Pancreas (tissue), 10 donors: ENCODE measurements at regions not wholly inside any gene's neighbourhood (a gene's known extent, or its start where the extent isn't known, plus 50 kb on each side); places are given as distances from the start of the nearest gene placed in this dataset.

Source experiments
- ATAC-seq, 4 donors: fragments of 200-7000 bp; cut with Tn5 transposase; one replicate each; pipeline versions ENCODE4 v1.8.0 to v1.9.1; 2020; ENCODE audit warnings: mild to moderate bottlenecking in 4 of 4, moderate library complexity in 4 of 4
- DNase-seq, 6 donors: peaks; one replicate each; pipeline ENCODE4 v3.0.0-alpha.2; 2020
- FAIRE-seq: peaks from 2 replicates; lab custom pipeline; 2012; peaks lifted over from hg19 to GRCh38; lab: Jason Lieb, UNC
- H3K27ac ChIP-seq, 4 donors: fragments of 200-600 bp; sonication (generic); 1 replicate in 3 of 4; 2 replicates in 1 of 4; pipeline versions ENCODE4 v1.5.0 to v1.8.0; 2020
- H3K27me3 ChIP-seq, 4 donors: fragments of 200-600 bp; one replicate each; pipeline ENCODE4 v1.8.0; 2021
- H3K36me3 ChIP-seq, 3 donors: fragments of 200-600 bp; sonication (generic) in 1 of 3; one replicate each; pipeline versions ENCODE4 v1.5.0 to v1.8.0; 2020 to 2021
- H3K4me1 ChIP-seq, 3 donors: fragments of 200-600 bp; one replicate each; pipeline ENCODE4 v1.8.0; 2021
- H3K4me3 ChIP-seq, 4 donors: fragments of 200-600 bp; sonication (generic) in 2 of 4; one replicate each; pipeline versions ENCODE4 v1.5.0 to v1.8.0; 2020 to 2021
- H3K9me3 ChIP-seq, 4 donors: fragments of 200-600 bp; one replicate each; pipeline ENCODE4 v1.8.0; 2021
- CTCF ChIP-seq, 4 donors: fragments of 200-600 bp; sonication (generic) in 3 of 4; IDR thresholded peaks; one replicate each; pipeline versions ENCODE4 v1.5.0 to v1.8.0; 2021; ENCODE audit warnings: antibody characterized with exemption in 4 of 4
- WGBS, 2 donors: extraction: QIAGEN DNeasy Blood & Tissue Kit; methylation state at CpG; one replicate each; pipeline ENCODE4 v1.1.7; 2013; 5-methylcytosine and 5-hydroxymethylcytosine counted together
- intact Hi-C, 3 donors: fragments of 100-400 bp; cut with DNase I; formaldehyde crosslinking; loops; one replicate each; pipeline versions ENCODE4 v1.11.1 to v1.14.2; 2022
- donor health status: healthy with polysubstance abuse.
- donor health status: DM: no; HTN: no; CAD: no; lungs with moderate emphysema.
- donor health status: DM: no; HTN: no; CAD: no.
- donor health status: control.
- donor health status: control.
- donor health status: Bipolar disorder and iron deficiency.
- donor health status: DM: yes; HTN: yes; CAD: no.
- donor health status: DM: no; HTN: no; CAD: no.
- donor health status: DM: no; HTN: no; CAD: no.
- donor health status: DM: yes; HTN: yes; CAD: no.

- Histone ChIP-seq H3K4me3 (no peak overlapping the region), H3K36me3 (no peaks in the 10 kb centered on the region), H3K9me3 (no peaks in the 10 kb centered on the region), H3K27me3 (peaks cover 0 to 4% (median 0%) of the 10 kb centered on the region in 4 donors), H3K27ac (no peak overlapping the region), H3K4me1 (no peaks in the 10 kb centered on the region)
- ATAC-seq: no peak
- 53 to 63% methylated on average over 2 of the region's 2 CpGs for WGBS, 2 donors
- TF ChIP-seq CTCF (IDR thresholded peaks at IDR 0.05): no peak
- no peak for FAIRE-seq
- DNase-seq: no peak
- intact Hi-C loops: no loop called here
Observed at GRCh38 chr15:95097361-95097760, 866.0 kb downstream of the MCTP2 start.

GRCh38 chr15:95105229-95105628, 873.9 kb downstream of the MCTP2 start:
- FAIRE-seq (no peak), ATAC-seq (no peak), DNase-seq (no peak)
- no peak overlapping the region for H3K4me3 ChIP-seq
- H3K9me3 ChIP-seq: no peaks in the 10 kb centered on the region
- intact Hi-C loops: no loop called here
- H3K27ac ChIP-seq: no peak overlapping the region
- TF ChIP-seq CTCF (IDR thresholded peaks at IDR 0.05): no peak
- H3K4me1 ChIP-seq: no peaks in the 10 kb centered on the region
- no peaks in the 10 kb centered on the region for H3K27me3 ChIP-seq
- no peaks in the 10 kb centered on the region for H3K36me3 ChIP-seq
- WGBS, 2 donors: 87 to 90% methylated on average over 2 of the region's 2 CpGs

GRCh38 chr15:95106801-95107200, 875.4 kb downstream of the MCTP2 start:
- 46 to 57% methylated on average over 2 of the region's 2 CpGs for WGBS, 2 donors
- H3K4me3 ChIP-seq: no peak overlapping the region
- FAIRE-seq: no peak
- no peak for ATAC-seq
- no peaks in the 10 kb centered on the region for H3K9me3 ChIP-seq
- H3K27me3 ChIP-seq: no peaks in the 10 kb centered on the region
- DNase-seq: no peak
- no peaks in the 10 kb centered on the region for H3K36me3 ChIP-seq
- no peak for TF ChIP-seq CTCF (IDR thresholded peaks at IDR 0.05)
- intact Hi-C loops: no loop called here
- no peak overlapping the region for H3K27ac ChIP-seq
- H3K4me1 ChIP-seq: no peaks in the 10 kb centered on the region

- FAIRE-seq: no peak
- no peak for ATAC-seq
- H3K9me3 ChIP-seq: no peaks in the 10 kb centered on the region
- no peaks in the 10 kb centered on the region for H3K27me3 ChIP-seq
- no peak overlapping the region for H3K27ac ChIP-seq
- WGBS, 2 donors: 60 to 69% methylated on average over 3 of the region's 3 CpGs
- no peak for DNase-seq
- no peaks in the 10 kb centered on the region for H3K36me3 ChIP-seq
- no peak for TF ChIP-seq CTCF (IDR thresholded peaks at IDR 0.05)
- intact Hi-C loops: no loop called here
- no peaks in the 10 kb centered on the region for H3K4me1 ChIP-seq
- H3K4me3 ChIP-seq: no peak overlapping the region
Observed at GRCh38 chr15:95108673-95109072, 877.3 kb downstream of the MCTP2 start.

GRCh38 chr15:95111969-95112368, 880.6 kb downstream of the MCTP2 start:
- Histone ChIP-seq H3K4me1 (no peaks in the 10 kb centered on the region), H3K9me3 (no peaks in the 10 kb centered on the region), H3K36me3 (no peaks in the 10 kb centered on the region), H3K27ac (no peak overlapping the region), H3K27me3 (no peaks in the 10 kb centered on the region), H3K4me3 (no peak overlapping the region)
- ATAC-seq: no peak
- 84 to 86% methylated on average over 5 of the region's 5 CpGs for WGBS, 2 donors
- DNase-seq: no peak
- FAIRE-seq: no peak
- TF ChIP-seq CTCF (IDR thresholded peaks at IDR 0.05): no peak
- intact Hi-C loops: no loop called here
